Esophagus squamous epithelium (tissue), 4 donors: ENCODE measurements at regions not wholly inside any gene's neighbourhood (a gene's known extent, or its start where the extent isn't known, plus 50 kb on each side); places are given as distances from the start of the nearest gene placed in this dataset.

Experiments used
- POLR2A ChIP-seq, 4 donors: fragments of 450-650 bp; IDR thresholded peaks; one replicate each; pipeline ENCODE4 v1.6.1; 2017; ENCODE audit warnings: antibody characterized with exemption in 4 of 4, mild to moderate bottlenecking in 4 of 4, moderate library complexity in 3 of 4
- TF ChIP-seq, protein P1 (sequence below), 6 experiments: fragments of 450-650 bp in 4 of 6; fragments of 200-600 bp in 2 of 6; sonication (generic) in 2 of 6; IDR thresholded peaks; one replicate each; pipeline ENCODE4 v1.5.1; 2016 to 2019; ENCODE audit warnings: antibody characterized with exemption in 6 of 6, mild to moderate bottlenecking in 4 of 6, moderate library complexity in 4 of 6

- TF ChIP-seq, protein P1, sequence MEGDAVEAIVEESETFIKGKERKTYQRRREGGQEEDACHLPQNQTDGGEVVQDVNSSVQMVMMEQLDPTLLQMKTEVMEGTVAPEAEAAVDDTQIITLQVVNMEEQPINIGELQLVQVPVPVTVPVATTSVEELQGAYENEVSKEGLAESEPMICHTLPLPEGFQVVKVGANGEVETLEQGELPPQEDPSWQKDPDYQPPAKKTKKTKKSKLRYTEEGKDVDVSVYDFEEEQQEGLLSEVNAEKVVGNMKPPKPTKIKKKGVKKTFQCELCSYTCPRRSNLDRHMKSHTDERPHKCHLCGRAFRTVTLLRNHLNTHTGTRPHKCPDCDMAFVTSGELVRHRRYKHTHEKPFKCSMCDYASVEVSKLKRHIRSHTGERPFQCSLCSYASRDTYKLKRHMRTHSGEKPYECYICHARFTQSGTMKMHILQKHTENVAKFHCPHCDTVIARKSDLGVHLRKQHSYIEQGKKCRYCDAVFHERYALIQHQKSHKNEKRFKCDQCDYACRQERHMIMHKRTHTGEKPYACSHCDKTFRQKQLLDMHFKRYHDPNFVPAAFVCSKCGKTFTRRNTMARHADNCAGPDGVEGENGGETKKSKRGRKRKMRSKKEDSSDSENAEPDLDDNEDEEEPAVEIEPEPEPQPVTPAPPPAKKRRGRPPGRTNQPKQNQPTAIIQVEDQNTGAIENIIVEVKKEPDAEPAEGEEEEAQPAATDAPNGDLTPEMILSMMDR (IDR thresholded peaks at IDR 0.05) = no peak
- no peak for TF ChIP-seq POLR2A (IDR thresholded peaks at IDR 0.05)
These were observed 118.4 kb downstream of the DISP1 start for GRCh38 chr1:222933273-222933672.
